ENCODE measurements at regions not wholly inside any gene's neighbourhood (a gene's known extent, or its start where the extent isn't known, plus 50 kb on each side); places are given as distances from the start of the nearest gene placed in this dataset.

DNA sequence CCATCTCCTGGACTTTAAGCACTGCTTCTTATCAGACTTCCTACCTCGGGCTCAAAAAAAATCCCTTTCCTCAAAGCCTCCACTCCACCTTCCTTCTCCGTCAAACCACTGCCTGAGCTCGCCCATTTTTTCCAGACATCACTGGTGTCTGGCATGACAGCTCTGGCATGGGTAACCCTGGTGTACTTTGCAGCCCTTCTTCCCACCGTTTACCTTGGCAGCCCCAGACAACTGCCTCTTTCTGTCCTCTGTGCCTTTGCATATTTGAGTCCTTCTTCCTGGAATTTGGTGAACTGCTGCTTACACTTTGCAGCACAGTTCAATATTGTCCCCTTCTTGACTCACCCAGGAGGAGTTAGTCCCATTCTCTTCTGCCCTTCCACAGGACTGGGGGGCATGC, 144.6 kb upstream of the TBX20 start:
- Mint-ChIP-seq H3K27me3 (ENCODE audit: low read depth) (peaks cover 6% of the 10 kb centered on the region), H3K27ac (no peak overlapping the region)
- DNase-seq = no peak

DNA sequence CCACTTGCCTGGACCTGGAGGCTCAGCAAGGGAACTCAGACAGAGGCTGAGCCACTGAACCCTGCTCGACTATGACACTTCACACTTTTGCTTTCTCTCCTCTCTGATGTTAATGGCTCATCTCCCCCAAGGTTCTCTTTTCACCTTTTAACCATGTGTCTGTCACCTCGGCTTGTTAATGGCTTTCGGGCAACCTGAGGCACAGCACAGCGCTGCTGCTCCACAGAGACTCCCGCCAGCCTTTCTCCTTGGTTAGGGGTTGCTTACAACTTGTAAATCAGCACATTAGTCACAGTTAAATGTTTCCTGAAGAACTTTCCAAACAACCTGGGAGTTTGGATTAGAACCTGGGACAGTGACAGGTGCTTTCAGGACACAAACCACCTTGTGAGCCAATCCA, 136.2 kb upstream of the TBX20 start:
- ChIA-PET POLR2A (no interaction called here), CTCF (no interaction called here)
- no peaks in the 10 kb centered on the region for H3K9me3 Mint-ChIP-seq (ENCODE audit: insufficient read depth)
- no peaks in the 10 kb centered on the region for H3K4me1 Mint-ChIP-seq (ENCODE audit: low read depth)
- no peak for DNase-seq
- H3K4me3 Mint-ChIP-seq = no peak overlapping the region
- no peaks in the 10 kb centered on the region for H3K36me3 Mint-ChIP-seq (ENCODE audit: low read depth)
- peaks cover 2% of the 10 kb centered on the region for H3K27me3 Mint-ChIP-seq (ENCODE audit: low read depth)
- ATAC-seq = no peak
- no peak overlapping the region for H3K27ac Mint-ChIP-seq

More for the DNA sequence above, 144.6 kb upstream of the TBX20 start:
- POLR2A ChIA-PET = no interaction called here
- H3K4me1 Mint-ChIP-seq (ENCODE audit: low read depth) = no peaks in the 10 kb centered on the region
- no peaks in the 10 kb centered on the region for H3K36me3 Mint-ChIP-seq (ENCODE audit: low read depth)
- H3K4me3 Mint-ChIP-seq = no peak overlapping the region
- H3K9me3 Mint-ChIP-seq (ENCODE audit: insufficient read depth) = no peaks in the 10 kb centered on the region
- ATAC-seq = no peak
- CTCF ChIA-PET = no interaction called here

DNA sequence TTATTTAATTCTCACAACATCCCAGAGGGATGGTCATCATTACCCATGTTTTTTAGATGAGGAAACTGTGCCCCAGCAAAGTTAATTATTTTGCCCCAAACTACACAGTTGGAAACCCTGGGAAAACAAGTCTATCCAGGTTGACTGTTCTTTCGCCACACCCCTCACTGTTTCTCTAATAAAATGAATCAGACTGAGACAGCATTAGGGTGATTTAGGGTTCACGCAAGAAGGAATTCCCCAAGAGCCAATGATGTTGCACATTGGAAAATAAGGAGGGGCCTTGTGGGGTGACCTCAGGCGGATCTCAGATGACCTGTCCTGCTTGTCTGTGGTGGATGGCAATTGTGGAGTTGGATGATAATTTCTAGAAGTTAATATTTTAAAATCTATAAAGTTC, 135.7 kb upstream of the TBX20 start:
- H3K27ac Mint-ChIP-seq = no peak overlapping the region
- POLR2A ChIA-PET = no interaction called here
- H3K4me3 Mint-ChIP-seq = no peak overlapping the region
- H3K4me1 Mint-ChIP-seq (ENCODE audit: low read depth) = no peaks in the 10 kb centered on the region
- CTCF ChIA-PET = no interaction called here
- no peak for DNase-seq
- ATAC-seq = no peak
- no peaks in the 10 kb centered on the region for H3K27me3 Mint-ChIP-seq (ENCODE audit: low read depth)
- H3K9me3 Mint-ChIP-seq (ENCODE audit: insufficient read depth) = no peaks in the 10 kb centered on the region
- H3K36me3 Mint-ChIP-seq (ENCODE audit: low read depth) = no peaks in the 10 kb centered on the region

DNA sequence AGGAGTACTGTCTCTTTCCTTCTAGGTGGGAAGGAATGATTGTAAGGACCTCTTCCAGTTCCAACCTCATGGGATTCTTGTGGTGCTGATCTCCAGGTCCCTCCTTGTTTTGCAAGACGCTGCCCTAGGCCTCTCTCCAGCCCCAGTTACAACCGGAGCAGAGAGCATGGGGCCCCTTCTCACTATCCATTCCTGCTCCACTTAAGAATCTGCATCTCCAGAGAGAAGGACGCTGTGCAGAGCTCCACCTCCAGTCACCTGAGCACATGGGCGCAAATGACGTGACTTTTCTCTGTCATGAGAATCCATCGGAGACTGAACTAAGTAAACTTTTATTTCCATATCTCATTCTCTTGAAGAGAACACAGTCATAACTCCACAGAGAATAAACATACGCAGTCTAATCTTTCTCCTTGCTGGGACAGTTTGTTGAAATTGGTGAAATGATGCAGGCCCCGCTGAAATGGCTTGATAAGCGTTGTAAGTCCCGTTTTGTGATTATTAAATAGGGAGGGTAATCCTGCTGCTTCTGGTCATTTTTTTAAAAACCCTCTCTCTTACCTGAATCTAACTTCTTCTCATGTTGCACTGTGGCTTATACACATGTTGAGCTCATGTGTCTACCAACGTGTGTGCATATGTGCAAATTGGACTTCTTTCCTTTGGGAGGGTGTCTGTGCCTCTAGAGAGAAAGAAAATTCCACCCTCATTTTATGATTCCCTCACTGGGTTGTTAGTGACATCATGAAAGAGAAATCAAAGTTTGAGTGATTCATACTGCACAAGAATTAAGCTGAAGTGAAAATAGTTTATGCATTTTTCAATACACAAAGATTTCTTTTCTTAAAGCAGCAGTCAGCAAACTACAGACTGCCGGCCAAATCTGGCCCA, 133.2 kb upstream of the TBX20 start:
- Mint-ChIP-seq H3K27me3 (ENCODE audit: low read depth) (peaks cover 2% of the 10 kb centered on the region), H3K36me3 (ENCODE audit: low read depth) (no peaks in the 10 kb centered on the region), H3K9me3 (ENCODE audit: insufficient read depth) (no peaks in the 10 kb centered on the region), H3K4me1 (ENCODE audit: low read depth) (no peaks in the 10 kb centered on the region), H3K27ac (no peak overlapping the region), H3K4me3 (no peak overlapping the region)
- CTCF ChIA-PET = no interaction called here
- DNase-seq (no peak), ATAC-seq (no peak)
- POLR2A ChIA-PET = no interaction called here

DNA sequence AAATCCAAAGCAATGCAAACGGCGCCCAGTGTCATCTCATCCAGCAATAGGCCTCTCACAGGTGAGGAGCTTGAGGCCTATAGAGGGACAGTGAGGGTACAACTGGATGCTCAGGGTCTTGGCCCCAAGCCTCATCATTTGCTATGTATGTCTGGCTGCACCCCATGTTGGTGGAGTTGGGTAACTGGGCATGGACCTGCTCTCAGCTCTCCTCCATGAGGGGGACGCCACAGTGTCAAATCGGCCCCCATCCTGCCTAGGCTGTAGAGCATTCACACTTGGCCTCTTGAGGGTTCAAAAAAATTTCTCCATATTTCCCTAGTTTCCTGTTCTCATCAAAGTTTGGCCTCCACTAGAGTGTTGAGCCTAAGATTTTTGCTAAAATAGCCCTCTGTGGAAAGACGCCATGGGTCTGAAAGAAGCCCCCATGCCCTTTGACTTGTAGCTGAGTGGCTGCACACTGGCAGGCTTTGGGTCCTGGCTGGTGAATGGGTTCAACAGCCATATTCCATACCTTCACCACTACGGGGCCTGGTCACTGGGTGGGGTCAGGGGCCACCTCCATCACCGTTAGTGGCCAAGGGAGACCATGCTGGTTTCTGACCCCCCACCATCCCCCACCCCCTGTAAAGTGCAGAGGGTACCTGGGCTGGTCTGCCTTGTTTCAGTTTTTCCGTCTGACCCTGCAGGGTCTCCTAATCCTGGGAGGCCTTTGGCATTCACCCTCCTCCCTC, 132.3 kb upstream of the TBX20 start:
- Mint-ChIP-seq H3K27me3 (ENCODE audit: low read depth) (peaks cover 2% of the 10 kb centered on the region), H3K4me3 (no peak overlapping the region), H3K9me3 (ENCODE audit: insufficient read depth) (no peaks in the 10 kb centered on the region), H3K36me3 (ENCODE audit: low read depth) (no peaks in the 10 kb centered on the region), H3K27ac (no peak overlapping the region), H3K4me1 (ENCODE audit: low read depth) (no peaks in the 10 kb centered on the region)
- ATAC-seq = no peak
- no peak for DNase-seq
- ChIA-PET CTCF (no interaction called here), POLR2A (no interaction called here)

DNA sequence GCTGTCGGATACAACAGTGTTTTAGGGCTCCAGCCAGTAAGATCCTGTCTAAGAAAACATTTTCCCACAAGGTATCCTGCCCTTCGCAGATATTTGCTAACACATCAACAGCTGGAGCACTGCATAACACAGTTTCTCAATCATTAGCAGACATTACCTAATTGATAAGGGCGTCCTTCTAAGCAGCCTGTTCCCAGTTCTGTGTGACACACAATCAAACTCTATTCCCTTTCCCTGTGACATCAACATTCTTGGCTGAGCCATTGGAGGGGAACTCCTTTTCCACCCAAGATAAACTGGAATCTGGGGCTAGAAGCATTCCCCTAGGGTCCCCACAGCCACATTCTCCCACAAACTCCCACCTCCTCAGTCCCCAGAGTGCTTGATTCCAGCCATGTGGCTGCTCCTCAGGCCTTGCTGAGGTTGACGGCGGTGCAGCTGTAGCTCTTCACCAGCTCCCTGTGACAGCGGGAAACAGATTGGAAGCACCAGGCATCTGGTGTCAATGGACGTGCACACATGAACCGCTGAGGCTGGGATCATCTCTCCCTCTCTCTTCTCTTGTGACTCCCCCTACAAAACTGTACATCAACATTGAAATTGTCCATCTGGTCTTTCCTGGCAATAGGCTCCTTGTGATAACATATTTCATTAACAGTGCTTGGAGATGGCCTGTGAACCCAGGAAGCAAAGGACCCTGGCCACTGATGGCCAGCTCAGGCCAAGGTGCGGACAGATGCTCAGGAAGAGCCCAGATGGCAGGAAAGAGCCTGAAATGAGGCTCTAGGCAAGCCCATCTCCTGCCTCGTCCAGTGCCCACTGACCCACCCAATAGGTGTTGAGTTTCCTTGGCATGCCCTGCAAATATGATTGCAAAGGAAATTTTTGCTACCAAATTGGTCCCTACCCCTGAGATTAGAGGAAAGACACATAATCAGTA, 131.1 kb upstream of the TBX20 start:
- POLR2A ChIA-PET = no interaction called here
- H3K4me3 Mint-ChIP-seq = no peak overlapping the region
- ATAC-seq (no peak), DNase-seq (no peak)
- H3K36me3 Mint-ChIP-seq (ENCODE audit: low read depth) = no peaks in the 10 kb centered on the region
- H3K4me1 Mint-ChIP-seq (ENCODE audit: low read depth) = no peaks in the 10 kb centered on the region
- CTCF ChIA-PET = no interaction called here
- H3K27ac Mint-ChIP-seq = no peak overlapping the region
- peaks cover 7% of the 10 kb centered on the region for H3K27me3 Mint-ChIP-seq (ENCODE audit: low read depth)
- H3K9me3 Mint-ChIP-seq (ENCODE audit: insufficient read depth) = no peaks in the 10 kb centered on the region

DNA sequence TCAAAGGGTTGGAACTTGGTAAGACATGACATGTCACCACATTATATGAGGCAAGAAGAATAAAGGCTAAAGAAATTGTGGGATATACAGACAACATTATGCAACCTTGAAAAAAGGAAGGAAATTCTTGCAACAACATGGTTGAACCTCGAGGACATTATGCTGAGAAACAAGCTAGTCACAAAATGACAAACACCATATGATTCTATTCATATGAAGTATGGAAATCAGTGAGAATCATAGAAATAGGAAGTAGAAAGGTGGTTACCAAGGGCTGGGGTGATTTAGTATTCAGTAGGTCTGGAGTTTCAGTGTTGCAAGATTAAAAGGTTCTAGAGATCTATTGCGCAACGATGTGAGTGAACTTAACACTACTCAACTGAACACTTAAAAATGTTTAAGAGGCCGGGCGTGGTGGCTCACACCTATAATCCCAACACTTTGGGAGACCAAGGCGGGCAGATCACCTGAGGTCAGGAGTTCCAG, 126.9 kb upstream of the TBX20 start:
- no peak for ATAC-seq
- no peaks in the 10 kb centered on the region for H3K4me1 Mint-ChIP-seq (ENCODE audit: low read depth)
- peaks cover 7% of the 10 kb centered on the region for H3K27me3 Mint-ChIP-seq (ENCODE audit: low read depth)
- DNase-seq = no peak
- POLR2A ChIA-PET = no interaction called here
- H3K9me3 Mint-ChIP-seq (ENCODE audit: insufficient read depth) = no peaks in the 10 kb centered on the region
- H3K4me3 Mint-ChIP-seq = no peak overlapping the region
- H3K27ac Mint-ChIP-seq = no peak overlapping the region
- H3K36me3 Mint-ChIP-seq (ENCODE audit: low read depth) = no peaks in the 10 kb centered on the region
- CTCF ChIA-PET = no interaction called here

DNA sequence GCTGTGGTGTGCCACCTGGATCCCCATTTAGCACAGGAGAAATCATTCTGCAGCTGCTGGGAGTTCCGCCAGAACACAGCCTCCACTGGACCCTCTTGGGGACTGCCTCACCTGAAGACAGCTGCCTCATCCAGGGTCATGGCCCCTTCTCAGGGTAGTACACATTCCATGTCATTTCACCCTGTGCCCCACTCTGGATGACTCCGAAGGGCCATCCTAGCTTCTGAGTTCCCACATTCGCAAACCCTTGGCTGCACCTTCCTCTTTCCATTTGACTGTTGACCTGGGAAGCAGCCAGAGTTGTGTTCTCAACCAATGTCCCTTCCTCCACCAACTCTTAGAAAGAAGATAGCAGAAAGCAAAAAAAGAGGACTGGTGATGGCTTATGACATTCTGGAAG, 125.6 kb upstream of the TBX20 start:
- H3K27me3 Mint-ChIP-seq (ENCODE audit: low read depth) = peaks cover 7% of the 10 kb centered on the region
- DNase-seq (no peak), ATAC-seq (no peak)
- H3K27ac Mint-ChIP-seq = no peak overlapping the region
- ChIA-PET CTCF (no interaction called here), POLR2A (no interaction called here)
- H3K4me3 Mint-ChIP-seq = no peak overlapping the region
- no peaks in the 10 kb centered on the region for H3K36me3 Mint-ChIP-seq (ENCODE audit: low read depth)
- no peaks in the 10 kb centered on the region for H3K9me3 Mint-ChIP-seq (ENCODE audit: insufficient read depth)
- H3K4me1 Mint-ChIP-seq (ENCODE audit: low read depth) = no peaks in the 10 kb centered on the region

DNA sequence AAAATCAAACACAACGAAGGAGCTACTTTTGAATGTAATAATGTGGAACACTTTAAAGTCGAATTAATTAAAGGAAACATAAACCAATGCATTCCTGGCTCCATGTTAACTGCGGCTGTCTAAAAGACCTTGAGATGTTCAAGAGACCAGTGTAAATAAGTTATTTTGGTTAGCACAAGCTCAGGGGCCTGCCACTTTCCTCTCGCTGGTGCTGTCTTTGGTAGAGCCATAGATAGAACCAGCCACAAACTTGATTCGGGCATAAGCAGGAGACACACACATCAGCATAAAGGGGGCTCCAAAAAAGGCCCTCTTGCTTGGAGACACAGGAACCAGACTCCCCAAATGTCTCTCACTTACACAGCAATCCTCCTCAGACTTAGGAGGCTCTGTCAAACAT, 121.6 kb upstream of the TBX20 start:
- H3K27ac Mint-ChIP-seq = no peak overlapping the region

DNA sequence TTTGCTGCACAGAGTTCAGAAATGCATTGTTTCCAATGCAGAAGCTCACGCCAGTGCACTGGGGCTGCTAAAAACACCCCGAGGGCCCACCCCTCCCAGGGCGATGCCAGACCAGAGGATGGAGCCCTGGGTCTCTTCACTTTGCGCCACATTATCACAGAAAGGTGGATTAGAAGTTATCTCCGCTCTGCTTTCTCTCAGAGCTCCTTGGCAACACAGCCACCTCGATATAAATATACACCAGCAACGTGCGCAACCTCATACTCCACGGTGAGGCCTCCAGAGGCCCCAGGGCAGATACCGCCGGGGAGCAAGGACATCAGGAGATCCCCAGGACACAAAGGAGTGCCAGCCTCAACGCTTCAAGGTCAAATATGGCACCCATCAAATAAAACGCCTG, 121.0 kb upstream of the TBX20 start:
- DNase-seq = no peak
- ATAC-seq = no peak
- Mint-ChIP-seq H3K4me3 (no peak overlapping the region), H3K9me3 (ENCODE audit: insufficient read depth) (no peaks in the 10 kb centered on the region), H3K27me3 (ENCODE audit: low read depth) (no peaks in the 10 kb centered on the region), H3K36me3 (ENCODE audit: low read depth) (no peaks in the 10 kb centered on the region), H3K27ac (no peak overlapping the region), H3K4me1 (ENCODE audit: low read depth) (no peaks in the 10 kb centered on the region)
- POLR2A ChIA-PET = no interaction called here
- CTCF ChIA-PET = no interaction called here

More for the DNA sequence above, 121.6 kb upstream of the TBX20 start:
- no peaks in the 10 kb centered on the region for H3K9me3 Mint-ChIP-seq (ENCODE audit: insufficient read depth)
- no peaks in the 10 kb centered on the region for H3K36me3 Mint-ChIP-seq (ENCODE audit: low read depth)
- H3K4me1 Mint-ChIP-seq (ENCODE audit: low read depth) = no peaks in the 10 kb centered on the region
- POLR2A ChIA-PET = interaction anchor here (0.9 kb wide), 1 partner anchor 17 kb away, joined by 3 read pairs; no protein-coding TSS in a partner anchor
- H3K27me3 Mint-ChIP-seq (ENCODE audit: low read depth) = peaks cover under 1% of the 10 kb centered on the region
- ATAC-seq (no peak), DNase-seq (no peak)
- no peak overlapping the region for H3K4me3 Mint-ChIP-seq
- CTCF ChIA-PET = no interaction called here

DNA sequence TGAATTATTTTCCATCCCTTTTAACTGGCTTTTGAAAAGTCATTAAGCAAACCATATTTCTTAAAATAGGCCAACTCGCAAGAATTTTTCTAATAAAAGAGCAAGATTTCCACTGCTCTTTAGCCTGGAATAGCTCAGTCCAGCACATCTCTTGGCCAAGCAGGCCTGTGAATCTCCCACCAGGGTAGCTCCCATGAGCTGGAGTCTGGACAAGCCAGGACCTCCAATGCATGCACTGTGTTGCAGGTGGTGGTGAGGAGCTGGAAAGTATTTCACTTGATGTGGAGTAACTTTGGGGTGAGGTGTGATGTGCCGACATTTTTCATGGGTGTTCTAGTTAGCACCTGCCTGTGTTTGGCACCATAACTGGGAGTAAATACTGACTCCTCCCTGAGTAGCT, 117.3 kb upstream of the TBX20 start:
- Mint-ChIP-seq H3K4me3 (no peak overlapping the region), H3K36me3 (ENCODE audit: low read depth) (no peaks in the 10 kb centered on the region), H3K27ac (no peak overlapping the region), H3K4me1 (ENCODE audit: low read depth) (no peaks in the 10 kb centered on the region), H3K27me3 (ENCODE audit: low read depth) (peaks cover 2% of the 10 kb centered on the region), H3K9me3 (ENCODE audit: insufficient read depth) (no peaks in the 10 kb centered on the region)
- ChIA-PET CTCF (no interaction called here), POLR2A (no interaction called here)
- no peak for DNase-seq
- no peak for ATAC-seq

DNA sequence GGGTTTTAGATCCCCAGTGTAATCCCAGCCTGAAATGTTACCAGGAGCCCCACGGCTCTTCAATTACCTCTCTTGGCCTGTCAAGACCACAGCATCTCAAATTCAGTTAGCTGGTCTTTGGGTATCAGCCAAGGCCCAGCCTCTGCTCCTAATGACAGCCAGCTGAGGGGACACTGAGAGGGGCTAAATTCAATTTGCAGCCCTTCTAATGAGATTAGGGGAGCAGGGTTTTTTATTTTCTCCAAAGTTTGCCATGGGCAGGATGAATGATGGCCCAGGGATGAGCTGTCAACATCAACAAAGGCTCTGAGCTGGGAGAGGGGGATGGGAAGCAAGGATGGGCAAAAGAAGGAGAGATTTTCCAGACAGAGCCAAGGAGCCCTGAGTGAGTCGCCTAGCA, 116.8 kb upstream of the TBX20 start:
- H3K4me1 Mint-ChIP-seq (ENCODE audit: low read depth) = no peaks in the 10 kb centered on the region
- H3K27me3 Mint-ChIP-seq (ENCODE audit: low read depth) = peaks cover 2% of the 10 kb centered on the region
- DNase-seq = no peak
- no peaks in the 10 kb centered on the region for H3K9me3 Mint-ChIP-seq (ENCODE audit: insufficient read depth)
- POLR2A ChIA-PET = no interaction called here
- no peak for ATAC-seq
- no peak overlapping the region for H3K4me3 Mint-ChIP-seq
- H3K36me3 Mint-ChIP-seq (ENCODE audit: low read depth) = no peaks in the 10 kb centered on the region
- CTCF ChIA-PET = no interaction called here
- no peak overlapping the region for H3K27ac Mint-ChIP-seq

All from activated CD8-positive, alpha-beta T cell treated with anti-CD3 and anti-CD28 coated beads, Interleukin-2, amount 10 ng/mL, durations not matched to agents 7 days and 5 days (primary cell).